ENCODE measurements at regions not wholly inside any gene's neighbourhood (a gene's known extent, or its start where the extent isn't known, plus 50 kb on each side); places are given as distances from the start of the nearest gene placed in this dataset.

DNA sequence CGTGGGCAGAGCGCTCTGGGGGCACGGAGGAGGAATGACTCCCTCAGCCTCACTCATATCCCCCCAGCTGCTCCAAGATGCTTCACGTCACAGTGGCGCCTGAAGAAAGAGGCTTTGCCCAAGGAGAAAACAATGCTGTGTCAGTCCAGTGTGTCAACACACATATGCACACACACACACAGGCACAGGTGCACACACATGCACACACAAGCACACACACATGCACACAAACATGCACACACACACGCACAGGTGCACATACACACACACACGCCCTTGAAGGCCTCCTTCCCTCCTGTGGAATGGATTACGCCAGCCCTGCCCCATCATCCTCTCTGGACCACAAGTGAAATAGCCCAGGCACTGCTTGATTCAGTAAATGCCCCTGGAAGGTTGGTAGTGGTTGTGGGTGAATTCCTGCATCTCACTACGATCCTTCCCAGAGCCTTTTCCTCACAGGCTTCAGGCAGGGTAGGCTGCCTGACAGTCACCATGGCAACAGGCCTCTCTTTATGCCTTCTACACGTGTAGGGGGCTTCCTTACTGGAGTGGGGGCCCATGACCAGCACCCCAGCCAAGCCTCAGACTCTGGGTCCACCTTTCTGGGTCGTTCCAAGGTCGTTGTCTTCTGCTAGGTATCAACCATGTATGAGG, 371.5 kb upstream of the PODXL start:
- TF ChIP-seq, protein P1, sequence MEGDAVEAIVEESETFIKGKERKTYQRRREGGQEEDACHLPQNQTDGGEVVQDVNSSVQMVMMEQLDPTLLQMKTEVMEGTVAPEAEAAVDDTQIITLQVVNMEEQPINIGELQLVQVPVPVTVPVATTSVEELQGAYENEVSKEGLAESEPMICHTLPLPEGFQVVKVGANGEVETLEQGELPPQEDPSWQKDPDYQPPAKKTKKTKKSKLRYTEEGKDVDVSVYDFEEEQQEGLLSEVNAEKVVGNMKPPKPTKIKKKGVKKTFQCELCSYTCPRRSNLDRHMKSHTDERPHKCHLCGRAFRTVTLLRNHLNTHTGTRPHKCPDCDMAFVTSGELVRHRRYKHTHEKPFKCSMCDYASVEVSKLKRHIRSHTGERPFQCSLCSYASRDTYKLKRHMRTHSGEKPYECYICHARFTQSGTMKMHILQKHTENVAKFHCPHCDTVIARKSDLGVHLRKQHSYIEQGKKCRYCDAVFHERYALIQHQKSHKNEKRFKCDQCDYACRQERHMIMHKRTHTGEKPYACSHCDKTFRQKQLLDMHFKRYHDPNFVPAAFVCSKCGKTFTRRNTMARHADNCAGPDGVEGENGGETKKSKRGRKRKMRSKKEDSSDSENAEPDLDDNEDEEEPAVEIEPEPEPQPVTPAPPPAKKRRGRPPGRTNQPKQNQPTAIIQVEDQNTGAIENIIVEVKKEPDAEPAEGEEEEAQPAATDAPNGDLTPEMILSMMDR (IDR thresholded peaks at IDR 0.05) = no peak

DNA sequence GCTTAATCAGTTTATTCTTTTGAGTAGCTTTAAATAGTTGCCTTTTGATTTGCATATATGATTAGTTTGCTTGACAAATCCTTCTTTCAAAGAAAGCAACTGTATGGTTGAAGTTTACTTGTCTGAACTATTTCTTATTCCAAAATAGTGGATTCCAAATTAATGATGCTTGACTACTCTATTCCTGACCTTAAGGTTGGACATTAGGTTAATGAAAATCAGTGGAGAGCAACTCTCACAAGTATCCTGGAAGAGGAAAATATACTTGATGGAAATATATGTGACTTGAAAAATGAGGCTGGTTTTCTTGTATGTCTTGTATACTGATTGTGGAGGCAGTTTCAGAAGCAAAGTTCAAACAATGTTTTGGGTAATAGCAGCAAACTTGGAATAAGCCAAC, 369.2 kb upstream of the PODXL start:
- TF ChIP-seq, protein P1 (IDR thresholded peaks at IDR 0.05) = no peak

DNA sequence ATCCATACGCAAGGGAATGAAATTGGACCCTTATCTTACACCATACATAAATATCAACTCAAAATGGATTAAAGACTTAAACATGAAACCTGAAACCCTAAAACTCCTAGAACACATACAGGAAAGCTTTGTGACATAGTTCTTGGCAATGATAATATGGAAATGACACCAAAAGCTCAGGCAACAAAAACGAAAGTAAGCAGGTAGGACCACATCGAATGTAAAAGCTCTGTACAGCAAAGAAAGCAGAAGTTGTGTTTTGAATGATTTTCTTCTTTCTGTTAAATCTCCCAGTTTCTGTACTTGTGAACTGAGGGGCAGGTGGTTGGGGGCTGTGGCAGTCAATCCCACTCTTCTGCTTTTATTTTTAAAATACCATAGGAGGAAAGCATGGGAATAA, 368.4 kb upstream of the PODXL start:
- TF ChIP-seq, protein P1 (IDR thresholded peaks at IDR 0.05) = no peak

DNA sequence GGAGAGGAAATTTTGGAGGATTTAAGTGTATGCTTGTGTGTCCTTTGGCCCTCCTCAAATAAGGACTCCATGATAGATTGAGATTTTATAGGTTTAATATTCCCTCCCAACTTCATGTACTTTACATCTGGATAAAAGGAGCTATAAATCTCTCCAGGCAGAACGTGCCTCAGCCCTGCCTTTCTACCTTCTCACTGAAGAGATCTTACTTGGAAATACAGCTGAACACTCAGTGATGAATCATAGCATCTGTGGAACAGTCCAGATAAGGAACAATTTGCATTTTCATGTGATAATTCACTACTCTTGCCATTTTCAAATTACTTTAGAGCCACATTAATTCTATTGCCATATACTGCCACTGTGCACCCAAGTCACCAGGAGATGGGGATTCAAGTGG, 364.6 kb upstream of the PODXL start:
- TF ChIP-seq, protein P1 (IDR thresholded peaks at IDR 0.05) = no peak

DNA sequence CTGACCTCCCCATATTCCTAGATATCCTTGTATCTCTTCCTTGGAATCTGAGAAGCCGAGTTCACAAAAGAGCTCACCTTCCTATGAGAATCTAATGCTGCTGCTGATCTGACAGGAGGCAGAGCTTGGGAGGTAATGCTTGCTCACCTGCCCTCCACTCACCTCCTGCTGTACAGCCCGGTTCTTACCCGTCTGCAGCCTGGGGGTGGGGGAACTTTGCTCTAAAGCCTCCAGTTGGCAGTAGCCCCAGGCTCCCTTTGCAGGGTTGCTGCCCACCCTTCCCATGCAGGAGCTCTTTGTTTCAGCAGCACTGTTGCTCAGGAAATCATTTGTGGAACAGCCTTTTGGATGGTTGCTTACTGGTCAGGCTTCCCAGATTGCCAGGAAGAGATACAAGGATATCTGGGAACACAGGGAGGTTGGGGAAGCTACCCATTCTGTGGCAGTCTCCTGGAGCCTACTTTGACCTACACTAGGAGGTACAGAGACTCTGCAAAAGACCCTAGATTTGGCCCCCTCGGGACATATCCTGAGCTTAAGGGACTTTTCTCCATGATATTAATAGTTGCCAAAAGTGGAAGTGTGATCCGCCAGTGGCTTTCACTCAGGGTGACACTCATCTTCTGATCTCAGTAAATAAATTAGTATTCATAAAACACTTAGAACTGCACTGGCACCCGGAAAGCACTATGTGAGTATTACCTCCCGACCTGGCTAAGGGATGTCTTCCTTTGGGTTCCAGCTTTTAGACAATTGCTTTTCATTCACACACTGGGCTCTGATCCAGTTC, 363.7 kb upstream of the PODXL start:
- TF ChIP-seq, protein P1 (IDR thresholded peaks at IDR 0.05) = no peak

DNA sequence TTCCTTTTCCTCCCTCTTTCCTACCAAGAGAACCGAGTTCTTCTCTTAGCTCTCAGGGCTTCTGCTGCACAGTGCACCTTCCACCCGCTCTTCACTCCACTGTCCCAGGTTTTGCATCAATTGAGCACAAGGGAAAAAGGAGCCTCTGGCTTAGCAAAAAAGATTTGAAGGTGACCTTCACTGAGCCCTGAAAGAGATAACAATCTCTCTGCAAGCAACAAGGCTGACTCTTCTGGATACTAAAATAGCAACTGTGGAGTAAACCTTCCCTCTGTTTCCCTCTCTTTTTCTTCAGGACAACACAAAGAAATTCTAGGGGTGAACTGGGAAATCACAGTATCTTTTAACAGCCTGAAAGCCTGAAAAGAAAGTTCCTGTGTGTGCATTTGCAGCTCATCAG, 354.7 kb upstream of the PODXL start:
- TF ChIP-seq, protein P1 (IDR thresholded peaks at IDR 0.05) = no peak

DNA sequence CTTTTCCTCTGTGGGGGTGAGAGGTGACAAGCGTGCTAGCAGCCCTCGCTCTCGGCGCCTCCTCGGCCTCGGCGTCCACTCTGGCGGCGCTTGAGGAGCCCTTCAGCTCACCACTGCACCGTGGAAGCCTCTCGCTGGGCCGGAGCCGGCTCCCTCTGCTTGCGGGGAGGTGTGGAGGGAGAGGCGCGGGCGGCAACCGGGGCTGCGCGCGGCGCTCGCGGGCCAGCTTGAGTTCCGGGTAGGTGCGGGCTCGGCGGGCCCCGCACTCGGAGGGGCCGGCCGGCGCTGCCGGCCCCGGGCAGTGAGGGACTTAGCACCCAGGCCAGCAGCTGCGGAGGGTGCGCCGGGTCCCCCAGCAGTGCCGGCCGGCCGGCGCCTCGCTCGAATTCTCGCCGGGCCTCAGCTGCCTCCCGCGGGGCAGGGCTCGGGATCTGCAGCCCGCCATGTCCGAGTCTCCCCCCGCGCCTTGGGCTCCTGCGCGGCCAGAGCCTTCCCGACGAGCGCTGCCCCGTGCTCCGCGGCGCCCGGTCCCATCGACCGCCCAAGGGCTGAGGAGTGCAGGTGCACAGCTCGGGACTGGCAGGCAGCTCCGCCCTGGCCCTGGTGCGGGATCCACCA, 352.8 kb upstream of the PODXL start:
- TF ChIP-seq, protein P1 (IDR thresholded peaks at IDR 0.05) = no peak
